Neural cell (in vitro differentiated cells): ENCODE measurements at regions not wholly inside any gene's neighbourhood (a gene's known extent, or its start where the extent isn't known, plus 50 kb on each side); places are given as distances from the start of the nearest gene placed in this dataset.

Source experiments
- EP300 ChIP-seq: fragments of 450-650 bp; conservative IDR thresholded peaks from 2 replicates; pipeline ENCODE4 v1.6.1; 2014; ENCODE audit warnings: antibody characterized with exemption, mild to moderate bottlenecking, moderate library complexity; ENCODE audit not compliant: poor library complexity, severe bottlenecking
- EZH2 ChIP-seq: fragments of 200-600, 300-800 bp; shearing (Covaris generic), sonication (generic); IDR thresholded peaks from 2 replicates; pipeline ENCODE4 v1.6.1; 2014; ENCODE audit warnings: antibody characterized with exemption, low read length, borderline replicate concordance, mild to moderate bottlenecking; ENCODE audit not compliant: insufficient read depth, poor library complexity, severe bottlenecking
- POLR2AphosphoS5 ChIP-seq: IDR thresholded peaks from 2 replicates; pipeline ENCODE4 v1.6.1; 2012
- RAD21 ChIP-seq: fragments of 450-650 bp; conservative IDR thresholded peaks from 2 replicates; pipeline ENCODE4 v1.6.1; 2014; ENCODE audit warnings: antibody characterized with exemption, mild to moderate bottlenecking, moderate library complexity
- SMC3 ChIP-seq: fragments of 450-650 bp; conservative IDR thresholded peaks from 2 replicates; pipeline ENCODE4 v1.6.1; 2014; ENCODE audit warnings: antibody characterized with exemption, mild to moderate bottlenecking, moderate library complexity; ENCODE audit not compliant: poor library complexity
- TAF1 ChIP-seq: IDR thresholded peaks from 2 replicates; pipeline ENCODE4 v1.6.1; 2012; ENCODE audit warnings: low read depth
- TF ChIP-seq, protein P1 (sequence below): fragments of 450-650 bp; IDR thresholded peaks from 2 replicates; pipeline ENCODE4 v1.5.1; 2014; ENCODE audit warnings: antibody characterized with exemption, mild to moderate bottlenecking, moderate library complexity; ENCODE audit not compliant: poor library complexity, severe bottlenecking
- TF ChIP-seq, protein P2 (sequence below): IDR thresholded peaks from 2 replicates; pipeline ENCODE4 v1.6.1; 2012; ENCODE audit warnings: borderline replicate concordance

DNA sequence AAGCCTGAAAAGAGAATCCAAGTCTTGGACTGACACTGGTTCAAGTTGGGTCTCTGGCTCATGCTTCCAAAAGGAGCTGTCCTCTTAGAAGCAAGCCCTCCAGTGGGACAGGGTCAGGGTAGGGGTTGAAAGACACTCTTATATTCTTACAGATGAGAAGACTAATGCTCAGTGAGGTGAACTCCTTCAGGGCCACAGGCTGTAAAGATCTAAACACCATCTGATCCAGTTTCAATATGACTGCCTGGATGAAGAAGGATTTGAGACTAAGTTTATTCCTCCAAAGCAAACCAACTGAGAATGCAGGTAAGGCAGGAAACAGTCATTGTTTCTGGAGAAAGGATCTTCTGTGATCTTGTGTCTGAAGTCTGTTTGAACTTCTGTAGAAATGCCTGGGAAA is 99.0 kb upstream of the TAB2 start:
- TF ChIP-seq, protein P1, sequence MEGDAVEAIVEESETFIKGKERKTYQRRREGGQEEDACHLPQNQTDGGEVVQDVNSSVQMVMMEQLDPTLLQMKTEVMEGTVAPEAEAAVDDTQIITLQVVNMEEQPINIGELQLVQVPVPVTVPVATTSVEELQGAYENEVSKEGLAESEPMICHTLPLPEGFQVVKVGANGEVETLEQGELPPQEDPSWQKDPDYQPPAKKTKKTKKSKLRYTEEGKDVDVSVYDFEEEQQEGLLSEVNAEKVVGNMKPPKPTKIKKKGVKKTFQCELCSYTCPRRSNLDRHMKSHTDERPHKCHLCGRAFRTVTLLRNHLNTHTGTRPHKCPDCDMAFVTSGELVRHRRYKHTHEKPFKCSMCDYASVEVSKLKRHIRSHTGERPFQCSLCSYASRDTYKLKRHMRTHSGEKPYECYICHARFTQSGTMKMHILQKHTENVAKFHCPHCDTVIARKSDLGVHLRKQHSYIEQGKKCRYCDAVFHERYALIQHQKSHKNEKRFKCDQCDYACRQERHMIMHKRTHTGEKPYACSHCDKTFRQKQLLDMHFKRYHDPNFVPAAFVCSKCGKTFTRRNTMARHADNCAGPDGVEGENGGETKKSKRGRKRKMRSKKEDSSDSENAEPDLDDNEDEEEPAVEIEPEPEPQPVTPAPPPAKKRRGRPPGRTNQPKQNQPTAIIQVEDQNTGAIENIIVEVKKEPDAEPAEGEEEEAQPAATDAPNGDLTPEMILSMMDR, result no peak
- TF ChIP-seq EZH2 (no peak), POLR2AphosphoS5 (no peak), SMC3 (no peak), RAD21 (no peak), TAF1 (no peak), EP300 (no peak)
- TF ChIP-seq, protein P2, sequence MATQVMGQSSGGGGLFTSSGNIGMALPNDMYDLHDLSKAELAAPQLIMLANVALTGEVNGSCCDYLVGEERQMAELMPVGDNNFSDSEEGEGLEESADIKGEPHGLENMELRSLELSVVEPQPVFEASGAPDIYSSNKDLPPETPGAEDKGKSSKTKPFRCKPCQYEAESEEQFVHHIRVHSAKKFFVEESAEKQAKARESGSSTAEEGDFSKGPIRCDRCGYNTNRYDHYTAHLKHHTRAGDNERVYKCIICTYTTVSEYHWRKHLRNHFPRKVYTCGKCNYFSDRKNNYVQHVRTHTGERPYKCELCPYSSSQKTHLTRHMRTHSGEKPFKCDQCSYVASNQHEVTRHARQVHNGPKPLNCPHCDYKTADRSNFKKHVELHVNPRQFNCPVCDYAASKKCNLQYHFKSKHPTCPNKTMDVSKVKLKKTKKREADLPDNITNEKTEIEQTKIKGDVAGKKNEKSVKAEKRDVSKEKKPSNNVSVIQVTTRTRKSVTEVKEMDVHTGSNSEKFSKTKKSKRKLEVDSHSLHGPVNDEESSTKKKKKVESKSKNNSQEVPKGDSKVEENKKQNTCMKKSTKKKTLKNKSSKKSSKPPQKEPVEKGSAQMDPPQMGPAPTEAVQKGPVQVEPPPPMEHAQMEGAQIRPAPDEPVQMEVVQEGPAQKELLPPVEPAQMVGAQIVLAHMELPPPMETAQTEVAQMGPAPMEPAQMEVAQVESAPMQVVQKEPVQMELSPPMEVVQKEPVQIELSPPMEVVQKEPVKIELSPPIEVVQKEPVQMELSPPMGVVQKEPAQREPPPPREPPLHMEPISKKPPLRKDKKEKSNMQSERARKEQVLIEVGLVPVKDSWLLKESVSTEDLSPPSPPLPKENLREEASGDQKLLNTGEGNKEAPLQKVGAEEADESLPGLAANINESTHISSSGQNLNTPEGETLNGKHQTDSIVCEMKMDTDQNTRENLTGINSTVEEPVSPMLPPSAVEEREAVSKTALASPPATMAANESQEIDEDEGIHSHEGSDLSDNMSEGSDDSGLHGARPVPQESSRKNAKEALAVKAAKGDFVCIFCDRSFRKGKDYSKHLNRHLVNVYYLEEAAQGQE, result no peak
